Gastrocnemius medialis (tissue), 4 donors: ENCODE measurements at regions not wholly inside any gene's neighbourhood (a gene's known extent, or its start where the extent isn't known, plus 50 kb on each side); places are given as distances from the start of the nearest gene placed in this dataset.

ENCODE experiments used
- CTCF ChIP-seq, 5 experiments: fragments of 450-650 bp in 3 of 5; fragments of 200-600 bp in 2 of 5; sonication (generic) in 2 of 5; IDR thresholded peaks in 4 of 5; conservative IDR thresholded peaks in 1 of 5; 1 replicate in 4 of 5; 2 replicates in 1 of 5; pipeline ENCODE4 v1.5.1; 2016 to 2019; ENCODE audit warnings: antibody characterized with exemption in 5 of 5, mild to moderate bottlenecking in 3 of 5, moderate library complexity in 3 of 5
- POLR2A ChIP-seq, 2 donors: fragments of 450-650 bp; IDR thresholded peaks; one replicate each; pipeline ENCODE4 v1.6.1; 2017; ENCODE audit warnings: antibody characterized with exemption in 2 of 2, mild to moderate bottlenecking in 2 of 2, moderate library complexity in 2 of 2

- TF ChIP-seq CTCF (IDR thresholded peaks at IDR 0.05 in 4 of 5, conservative IDR thresholded peaks at IDR 0.05 in 1 of 5) (no peak), POLR2A (IDR thresholded peaks at IDR 0.05) (no peak)
Measured at GRCh38 chr4:159023741-159024140, 79.1 kb upstream of the RAPGEF2 start.
